ENCODE measurements at regions not wholly inside any gene's neighbourhood (a gene's known extent, or its start where the extent isn't known, plus 50 kb on each side); places are given as distances from the start of the nearest gene placed in this dataset.

DNA sequence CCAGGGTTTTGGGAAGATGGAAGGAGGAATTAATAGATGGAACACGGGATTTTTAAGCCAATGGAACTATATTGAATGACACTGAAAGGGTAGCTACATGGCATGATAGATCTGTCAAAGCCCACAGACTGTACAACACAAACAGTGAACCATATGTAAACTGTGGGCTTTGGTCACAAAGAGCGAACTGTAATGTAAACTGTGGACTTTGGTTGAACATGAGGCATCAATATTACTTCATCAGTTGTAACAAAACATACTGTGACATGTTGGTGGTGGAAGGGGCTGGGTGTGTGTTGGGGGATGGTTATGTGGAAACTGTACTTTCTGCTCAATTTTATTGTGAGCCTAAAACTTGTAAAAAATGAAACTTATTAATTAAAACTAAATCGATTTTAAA lies 210.6 kb upstream of the HMGA2 start:
- TF ChIP-seq, protein P1, sequence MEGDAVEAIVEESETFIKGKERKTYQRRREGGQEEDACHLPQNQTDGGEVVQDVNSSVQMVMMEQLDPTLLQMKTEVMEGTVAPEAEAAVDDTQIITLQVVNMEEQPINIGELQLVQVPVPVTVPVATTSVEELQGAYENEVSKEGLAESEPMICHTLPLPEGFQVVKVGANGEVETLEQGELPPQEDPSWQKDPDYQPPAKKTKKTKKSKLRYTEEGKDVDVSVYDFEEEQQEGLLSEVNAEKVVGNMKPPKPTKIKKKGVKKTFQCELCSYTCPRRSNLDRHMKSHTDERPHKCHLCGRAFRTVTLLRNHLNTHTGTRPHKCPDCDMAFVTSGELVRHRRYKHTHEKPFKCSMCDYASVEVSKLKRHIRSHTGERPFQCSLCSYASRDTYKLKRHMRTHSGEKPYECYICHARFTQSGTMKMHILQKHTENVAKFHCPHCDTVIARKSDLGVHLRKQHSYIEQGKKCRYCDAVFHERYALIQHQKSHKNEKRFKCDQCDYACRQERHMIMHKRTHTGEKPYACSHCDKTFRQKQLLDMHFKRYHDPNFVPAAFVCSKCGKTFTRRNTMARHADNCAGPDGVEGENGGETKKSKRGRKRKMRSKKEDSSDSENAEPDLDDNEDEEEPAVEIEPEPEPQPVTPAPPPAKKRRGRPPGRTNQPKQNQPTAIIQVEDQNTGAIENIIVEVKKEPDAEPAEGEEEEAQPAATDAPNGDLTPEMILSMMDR (IDR thresholded peaks at IDR 0.05): no peak
- TF ChIP-seq POLR2A (IDR thresholded peaks at IDR 0.05): no peak
